A673 (cell line): ENCODE measurements at regions not wholly inside any gene's neighbourhood (a gene's known extent, or its start where the extent isn't known, plus 50 kb on each side); places are given as distances from the start of the nearest gene placed in this dataset.

Experiments used
- BruUV-seq: library from RNA; stranded (reverse); fragments of 400-500 nt; replicated peaks from 2 replicates; lab custom pipeline; 2021; lab: Mats Ljungman, UMichigan
- CTCF ChIA-PET: fragments of 300-600 bp; sonication (Branson Sonifier 250); formaldehyde crosslinking; loops from one replicate; lab custom pipeline; 2022; ENCODE audit warnings: antibody characterized with exemption; lab: Charles Lee
- POLR2A ChIA-PET: fragments of 300-600 bp; sonication (Branson Sonifier 250); formaldehyde crosslinking; loops from one replicate; lab custom pipeline; 2022; ENCODE audit warnings: antibody characterized with exemption; ENCODE audit not compliant: low non-redundant PET; lab: Charles Lee
- DNase-seq: peaks from one replicate; pipeline ENCODE4 v3.0.0-alpha.2; 2015; ENCODE audit warnings: low spot score
- H3K27ac ChIP-seq: fragments of 200-600 bp; sonication (generic); 2 replicates; pipeline ENCODE4 v1.5.1; 2016; ENCODE audit warnings: mixed run types, low read depth, mild to moderate bottlenecking, mixed read lengths, antibody characterized with exemption, low read length; ENCODE audit not compliant: poor library complexity, severe bottlenecking
- H3K27me3 ChIP-seq: fragments of 200-600 bp; sonication (generic); replicated peaks from 2 replicates; pipeline ENCODE4 v1.6.1; 2017; ENCODE audit warnings: mixed run types, low read depth, mild to moderate bottlenecking, mixed read lengths, antibody characterized with exemption, low read length; ENCODE audit not compliant: insufficient read depth, poor library complexity
- H3K36me3 ChIP-seq: fragments of 200-600 bp; sonication (generic); 2 replicates; pipeline ENCODE4 v1.6.1; 2016; ENCODE audit warnings: mixed run types, mild to moderate bottlenecking, mixed read lengths, antibody characterized with exemption, low read length; ENCODE audit not compliant: insufficient read depth, poor library complexity, severe bottlenecking
- H3K4me1 ChIP-seq: fragments of 200-600 bp; sonication (generic); 2 replicates; pipeline ENCODE4 v1.6.1; 2017; ENCODE audit warnings: mixed run types, mild to moderate bottlenecking, mixed read lengths, antibody characterized with exemption, low read length; ENCODE audit not compliant: insufficient read depth, poor library complexity, severe bottlenecking
- H3K4me3 ChIP-seq: fragments of 200-600 bp; sonication (generic); 2 replicates; pipeline ENCODE4 v1.5.1; 2016; ENCODE audit warnings: low read depth, mixed run types, mild to moderate bottlenecking, mixed read lengths, low read length; ENCODE audit not compliant: poor library complexity, severe bottlenecking
- H3K9me3 ChIP-seq: fragments of 200-600 bp; sonication (generic); 2 replicates; pipeline ENCODE4 v1.6.1; 2016; ENCODE audit warnings: mixed run types, low read depth, mild to moderate bottlenecking, mixed read lengths, antibody characterized with exemption, low read length; ENCODE audit not compliant: poor library complexity, severe bottlenecking
- EZH2 ChIP-seq: fragments of 200-600 bp; sonication (generic); IDR thresholded peaks from 2 replicates; pipeline ENCODE4 v1.6.1; 2017; ENCODE audit warnings: borderline replicate concordance, low read depth, mild to moderate bottlenecking, mixed read lengths, antibody characterized with exemption, low read length; ENCODE audit not compliant: poor library complexity, severe bottlenecking
- intact Hi-C: fragments of 100-400 bp; cut with micrococcal nuclease; formaldehyde crosslinking; loops from one replicate; pipeline ENCODE4 v1.10.0; 2022; ENCODE audit not compliant: unreplicated experiment
- TF ChIP-seq, protein P1 (sequence below): fragments of 300-800, 200-600 bp; sonication (generic); conservative IDR thresholded peaks from 2 replicates; pipeline ENCODE4 v1.5.1; 2017; ENCODE audit warnings: low read depth, mild to moderate bottlenecking, antibody characterized with exemption, low read length, moderate library complexity, mixed read lengths

DNA sequence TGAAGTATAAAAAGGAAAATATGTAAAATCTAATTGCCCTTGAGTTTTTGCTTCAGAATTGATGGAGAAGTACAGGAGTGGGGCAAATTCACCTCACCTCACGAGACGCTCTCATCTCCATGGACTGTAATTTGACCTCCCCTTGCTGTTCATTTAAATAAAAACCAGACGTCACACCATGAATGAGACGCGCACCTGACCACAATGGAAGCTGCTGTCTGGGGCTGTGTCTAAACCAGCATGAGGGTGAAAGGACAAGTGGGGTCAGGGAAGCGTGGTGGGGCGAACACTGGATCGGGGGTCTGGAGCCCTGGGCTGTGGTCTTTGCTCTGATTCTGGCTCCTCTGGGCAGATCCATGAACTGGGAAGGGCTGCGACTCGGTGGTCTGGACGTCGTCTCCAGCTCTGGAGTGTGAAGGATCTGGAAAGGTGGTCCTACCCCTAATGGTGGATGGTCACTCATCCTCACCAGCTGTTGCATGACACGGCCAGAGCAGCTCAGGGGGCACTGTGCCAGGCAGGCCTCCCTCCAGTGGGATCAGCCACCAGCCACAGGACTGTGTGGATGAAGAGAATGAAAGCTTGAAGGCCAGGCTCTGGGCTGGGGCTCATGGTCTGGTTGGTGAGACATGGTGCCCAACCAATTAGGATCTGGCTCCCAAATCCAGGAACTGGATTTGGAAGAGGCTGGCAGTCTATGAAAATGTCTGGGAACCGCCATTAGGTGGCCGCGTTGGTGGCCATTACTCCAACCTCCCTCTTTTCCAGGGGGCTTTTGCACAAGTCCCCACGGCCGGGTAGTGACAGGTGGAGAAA, 728.6 kb downstream of the PTPRU start:
- intact Hi-C loops, result no loop called here
- no TSS peak for BruUV-seq
- TF ChIP-seq, protein P1, sequence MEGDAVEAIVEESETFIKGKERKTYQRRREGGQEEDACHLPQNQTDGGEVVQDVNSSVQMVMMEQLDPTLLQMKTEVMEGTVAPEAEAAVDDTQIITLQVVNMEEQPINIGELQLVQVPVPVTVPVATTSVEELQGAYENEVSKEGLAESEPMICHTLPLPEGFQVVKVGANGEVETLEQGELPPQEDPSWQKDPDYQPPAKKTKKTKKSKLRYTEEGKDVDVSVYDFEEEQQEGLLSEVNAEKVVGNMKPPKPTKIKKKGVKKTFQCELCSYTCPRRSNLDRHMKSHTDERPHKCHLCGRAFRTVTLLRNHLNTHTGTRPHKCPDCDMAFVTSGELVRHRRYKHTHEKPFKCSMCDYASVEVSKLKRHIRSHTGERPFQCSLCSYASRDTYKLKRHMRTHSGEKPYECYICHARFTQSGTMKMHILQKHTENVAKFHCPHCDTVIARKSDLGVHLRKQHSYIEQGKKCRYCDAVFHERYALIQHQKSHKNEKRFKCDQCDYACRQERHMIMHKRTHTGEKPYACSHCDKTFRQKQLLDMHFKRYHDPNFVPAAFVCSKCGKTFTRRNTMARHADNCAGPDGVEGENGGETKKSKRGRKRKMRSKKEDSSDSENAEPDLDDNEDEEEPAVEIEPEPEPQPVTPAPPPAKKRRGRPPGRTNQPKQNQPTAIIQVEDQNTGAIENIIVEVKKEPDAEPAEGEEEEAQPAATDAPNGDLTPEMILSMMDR, result no peak
- TF ChIP-seq EZH2, result no peak

DNA sequence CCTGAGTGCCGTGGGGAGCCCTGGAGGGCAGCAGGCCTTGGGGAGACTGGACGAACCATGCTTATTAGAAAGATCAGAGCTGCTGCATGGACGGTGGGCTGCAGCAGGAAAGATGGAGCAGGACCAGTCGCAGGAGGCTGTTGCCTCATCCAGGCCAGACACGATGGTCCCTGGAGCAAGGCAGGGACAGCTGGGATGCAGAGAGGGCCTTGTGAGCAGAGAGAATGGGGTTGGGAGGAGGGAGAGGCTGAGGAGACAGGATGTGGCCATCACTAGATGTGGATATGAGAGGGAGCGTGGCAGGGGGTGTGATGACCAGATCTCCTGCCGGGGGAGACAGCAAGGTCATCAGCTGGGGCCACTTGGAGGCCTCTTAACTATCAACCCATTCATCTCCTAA, 727.6 kb downstream of the PTPRU start:
- no peak for DNase-seq
- H3K27me3 ChIP-seq, result peaks cover 11% of the 10 kb centered on the region
- H3K4me3 ChIP-seq, result no peak overlapping the region
- no TSS peak for BruUV-seq
- no peaks in the 10 kb centered on the region for H3K9me3 ChIP-seq
- intact Hi-C loops, result no loop called here
- CTCF ChIA-PET, result no interaction called here
- no peaks in the 10 kb centered on the region for H3K4me1 ChIP-seq
- TF ChIP-seq EZH2, result no peak
- TF ChIP-seq, protein P1, result no peak
- H3K36me3 ChIP-seq, result no peaks in the 10 kb centered on the region
- no peak overlapping the region for H3K27ac ChIP-seq
- POLR2A ChIA-PET, result no interaction called here

More for the DNA sequence above, 728.6 kb downstream of the PTPRU start:
- Histone ChIP-seq H3K36me3 (no peaks in the 10 kb centered on the region), H3K4me1 (no peaks in the 10 kb centered on the region), H3K9me3 (no peaks in the 10 kb centered on the region), H3K27ac (no peak overlapping the region), H3K4me3 (no peak overlapping the region), H3K27me3 (peaks cover 11% of the 10 kb centered on the region)
- no peak for DNase-seq
- POLR2A ChIA-PET, result no interaction called here
- CTCF ChIA-PET, result no interaction called here

DNA sequence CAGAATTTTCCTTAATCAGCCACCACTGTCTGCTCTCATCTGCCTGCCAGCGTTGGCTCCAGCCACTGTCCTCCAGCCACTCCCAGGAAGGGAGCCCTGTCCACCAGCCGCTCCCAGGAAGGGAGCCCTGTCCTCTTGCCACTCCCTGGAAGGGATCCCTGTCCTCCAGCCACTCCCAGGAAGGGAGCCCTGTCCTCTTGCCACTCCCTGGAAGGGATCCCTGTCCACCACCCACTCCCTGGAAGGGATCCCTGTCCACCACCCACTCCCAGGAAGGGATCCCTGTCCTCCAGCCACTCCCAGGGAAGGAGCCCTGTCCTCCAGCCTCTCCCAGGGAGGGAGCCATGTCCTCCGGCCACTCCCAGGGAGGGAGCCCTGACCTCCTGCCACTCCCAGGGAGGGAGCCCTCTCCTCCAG, 726.5 kb downstream of the PTPRU start:
- no peak overlapping the region for H3K4me3 ChIP-seq
- peaks cover 11% of the 10 kb centered on the region for H3K27me3 ChIP-seq
- no peak for TF ChIP-seq EZH2
- TF ChIP-seq, protein P1, result no peak
- BruUV-seq, result no TSS peak
- no peak overlapping the region for H3K27ac ChIP-seq
- H3K36me3 ChIP-seq, result no peaks in the 10 kb centered on the region
- POLR2A ChIA-PET, result no interaction called here
- DNase-seq, result no peak
- CTCF ChIA-PET, result no interaction called here
- no peaks in the 10 kb centered on the region for H3K9me3 ChIP-seq
- intact Hi-C loops, result no loop called here
- no peaks in the 10 kb centered on the region for H3K4me1 ChIP-seq
